HL-60 (cell line): ENCODE measurements at regions not wholly inside any gene's neighbourhood (a gene's known extent, or its start where the extent isn't known, plus 50 kb on each side); places are given as distances from the start of the nearest gene placed in this dataset.

Experiments
- DNase-seq, 2 experiments: peaks; one replicate each; pipeline ENCODE4 v3.0.0-alpha.2; 2010 to 2020; ENCODE audit warnings: low read depth in 1 of 2, low spot score in 1 of 2
- H3K27ac ChIP-seq: fragments of 250-450 bp; sonication (Bioruptor Pico); replicated peaks from 2 replicates; pipeline ENCODE4 v1.5.1; 2020; ENCODE audit warnings: mild to moderate bottlenecking, moderate library complexity
- H3K27me3 ChIP-seq: fragments of 250-450 bp; sonication (Bioruptor Pico); 2 replicates; pipeline ENCODE4 v1.5.1; 2021; ENCODE audit warnings: mild to moderate bottlenecking, moderate library complexity; ENCODE audit not compliant: insufficient read depth, poor library complexity, severe bottlenecking
- H3K4me3 ChIP-seq: replicated peaks from 2 replicates; pipeline ENCODE4 v1.5.1; 2011; ENCODE audit warnings: mild to moderate bottlenecking, control low read depth, low read length; ENCODE audit not compliant: insufficient read depth
- CTCF ChIP-seq: IDR thresholded peaks from one replicate; pipeline ENCODE4 v1.5.1; 2011; ENCODE audit warnings: low read length, control low read depth, inconsistent platforms; ENCODE audit not compliant: insufficient read depth
- GABPA ChIP-seq: IDR thresholded peaks from 2 replicates; pipeline ENCODE4 v1.6.1; 2012; ENCODE audit warnings: low read depth
- POLR2AphosphoS5 ChIP-seq: IDR thresholded peaks from 2 replicates; pipeline ENCODE4 v1.6.1; 2012; ENCODE audit warnings: low read depth
- REST ChIP-seq: IDR thresholded peaks from 2 replicates; pipeline ENCODE4 v1.6.1; 2012; ENCODE audit warnings: low read depth; ENCODE audit not compliant: insufficient replicate concordance
- SPI1 ChIP-seq: IDR thresholded peaks from 2 replicates; pipeline ENCODE4 v1.6.1; 2012; ENCODE audit warnings: low read depth, mild to moderate bottlenecking, borderline replicate concordance

- H3K4me3 ChIP-seq: no peak overlapping the region
- DNase-seq: no peak
- no peaks in the 10 kb centered on the region for H3K27me3 ChIP-seq
- no peak for TF ChIP-seq SPI1
- no peak for TF ChIP-seq REST
- TF ChIP-seq CTCF: no peak
- no peak for TF ChIP-seq GABPA
- no peak for TF ChIP-seq POLR2AphosphoS5
- H3K27ac ChIP-seq: no peak overlapping the region
Observed at GRCh38 chr7:21106296-21106732, 319.6 kb upstream of the SP8 start.

- no peak for DNase-seq
- no peaks in the 10 kb centered on the region for H3K27me3 ChIP-seq
- H3K4me3 ChIP-seq: no peak overlapping the region
- TF ChIP-seq CTCF (no peak), GABPA (no peak), SPI1 (no peak), POLR2AphosphoS5 (no peak), REST (no peak)
- H3K27ac ChIP-seq: no peak overlapping the region
Observed at GRCh38 chr7:21107101-21107500, 320.4 kb upstream of the SP8 start.

- Histone ChIP-seq H3K27me3 (no peaks in the 10 kb centered on the region), H3K27ac (no peak overlapping the region), H3K4me3 (no peak overlapping the region)
- no peak for TF ChIP-seq SPI1
- TF ChIP-seq REST: no peak
- no peak for TF ChIP-seq CTCF
- TF ChIP-seq GABPA: no peak
- TF ChIP-seq POLR2AphosphoS5: no peak
- DNase-seq: no peak
Observed at GRCh38 chr7:21108182-21108581, 319.7 kb upstream of the SP4 start.
